GM23338 (cell line): ENCODE measurements at regions not wholly inside any gene's neighbourhood (a gene's known extent, or its start where the extent isn't known, plus 50 kb on each side); places are given as distances from the start of the nearest gene placed in this dataset.
"Not testable (repeated sequence)": the region's sequence is repeated elsewhere in the genome, so short reads cannot be mapped to it uniquely, and the experiment has no call there.

Experiments
- ATAC-seq: fragments of 200-7000 bp; cut with Tn5 transposase; 3 replicates; pipeline ENCODE4 v1.9.1; 2020
- DNase-seq: peaks from one replicate; pipeline ENCODE4 v3.0.0-alpha.2; 2015; ENCODE audit warnings: low spot score
- H2AFZ ChIP-seq: fragments of 200-600 bp; sonication (generic); 2 replicates; pipeline ENCODE4 v1.8.0; 2016; ENCODE audit warnings: antibody characterized with exemption, mild to moderate bottlenecking, moderate library complexity
- H3F3A ChIP-seq: fragments of 200-600 bp; sonication (generic); replicated peaks from 2 replicates; pipeline ENCODE4 v1.8.0; 2017; ENCODE audit warnings: antibody characterized with exemption, mixed run types, low read depth
- H3K27ac ChIP-seq: fragments of 200-600 bp; sonication (generic); 2 replicates; pipeline ENCODE4 v1.6.1; 2016; ENCODE audit warnings: low read depth
- H3K27me3 ChIP-seq: fragments of 200-600 bp; sonication (generic); 2 replicates; pipeline ENCODE4 v1.8.0; 2016; ENCODE audit warnings: mild to moderate bottlenecking, mixed run types, moderate library complexity; ENCODE audit not compliant: insufficient read depth
- H3K36me3 ChIP-seq: fragments of 200-600 bp; sonication (generic); 2 replicates; pipeline ENCODE4 v1.8.0; 2016; ENCODE audit warnings: mild to moderate bottlenecking; ENCODE audit not compliant: insufficient read depth
- H3K4me1 ChIP-seq: fragments of 200-600 bp; sonication (generic); 2 replicates; pipeline ENCODE4 v1.8.0; 2016; ENCODE audit warnings: mild to moderate bottlenecking, moderate library complexity; ENCODE audit not compliant: insufficient read depth
- H3K4me2 ChIP-seq: fragments of 200-600 bp; sonication (generic); 2 replicates; pipeline ENCODE4 v1.7.1; 2017; ENCODE audit warnings: mixed run types
- H3K4me3 ChIP-seq: fragments of 200-600 bp; sonication (generic); 2 replicates; pipeline ENCODE4 v1.6.1; 2016; ENCODE audit warnings: mixed run types
- H3K79me2 ChIP-seq: fragments of 200-600 bp; sonication (generic); replicated peaks from 2 replicates; pipeline ENCODE4 v1.8.0; 2017; ENCODE audit warnings: mild to moderate bottlenecking; ENCODE audit not compliant: insufficient read depth
- H3K9me2 ChIP-seq: fragments of 200-600 bp; sonication (generic); 2 replicates; pipeline ENCODE4 v1.8.0; 2017; ENCODE audit not compliant: insufficient read depth
- H4K20me1 ChIP-seq: fragments of 200-600 bp; sonication (generic); replicated peaks from 2 replicates; pipeline ENCODE4 v1.8.0; 2017; ENCODE audit warnings: mild to moderate bottlenecking; ENCODE audit not compliant: insufficient read depth
- H3K27ac Mint-ChIP-seq: 2 replicates; pipeline ENCODE4 v1.8.0; 2020; ENCODE audit warnings: inconsistent platforms, mild to moderate bottlenecking, moderate library complexity, mixed read lengths
- H3K27me3 Mint-ChIP-seq: 3 replicates; pipeline ENCODE4 v1.8.0; 2022; ENCODE audit warnings: low read depth, mild to moderate bottlenecking, moderate library complexity, mixed read lengths, inconsistent platforms; ENCODE audit not compliant: insufficient read depth, poor library complexity
- H3K36me3 Mint-ChIP-seq: 3 replicates; pipeline ENCODE4 v1.8.0; 2021; ENCODE audit warnings: low read depth, mild to moderate bottlenecking, inconsistent platforms, moderate library complexity, mixed read lengths
- H3K4me1 Mint-ChIP-seq: 3 replicates; pipeline ENCODE4 v1.8.0; 2020; ENCODE audit warnings: mild to moderate bottlenecking, inconsistent platforms, mixed read lengths
- H3K4me3 Mint-ChIP-seq: 3 replicates; pipeline ENCODE4 v1.8.0; 2021; ENCODE audit warnings: moderate library complexity, mild to moderate bottlenecking, inconsistent platforms, mixed read lengths
- H3K9me3 Mint-ChIP-seq: 3 replicates; pipeline ENCODE4 v1.8.0; 2020; ENCODE audit warnings: moderate library complexity, mild to moderate bottlenecking, inconsistent platforms, mixed read lengths

DNA sequence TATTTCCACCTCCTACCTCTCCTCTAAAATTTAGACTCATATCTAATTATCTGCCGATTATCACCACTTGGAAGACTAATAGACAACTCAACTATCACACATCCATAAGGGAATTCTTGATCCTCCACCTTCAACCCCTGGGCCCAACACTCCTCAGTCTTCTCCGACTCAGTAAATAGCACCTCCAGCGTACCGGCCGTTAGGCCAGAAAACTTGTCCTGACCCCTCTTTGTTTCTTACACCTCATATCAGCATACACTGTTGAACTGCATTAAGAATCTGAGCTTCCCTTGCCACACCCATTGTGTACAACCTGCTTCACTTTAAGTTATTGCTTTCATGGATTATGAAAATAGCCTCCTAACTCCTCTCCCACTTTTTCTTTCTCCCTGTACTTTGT is 5274.0 kb upstream of the TPTE start:
- not testable (repeated sequence) for H4K20me1 ChIP-seq, H3K27me3 ChIP-seq, H2AFZ ChIP-seq, H3K4me3 Mint-ChIP-seq, H3K9me2 ChIP-seq, H3K27ac Mint-ChIP-seq, H3K4me1 ChIP-seq, H3K27me3 Mint-ChIP-seq, DNase-seq, H3F3A ChIP-seq, H3K4me2 ChIP-seq, H3K4me3 ChIP-seq, H3K27ac ChIP-seq, H3K4me1 Mint-ChIP-seq, ATAC-seq, H3K79me2 ChIP-seq
- Mint-ChIP-seq H3K36me3 (peaks cover 74% of the 10 kb centered on the region), H3K9me3 (peaks cover 98% of the 10 kb centered on the region)
- H3K36me3 ChIP-seq, result peaks cover 11% of the 10 kb centered on the region

DNA sequence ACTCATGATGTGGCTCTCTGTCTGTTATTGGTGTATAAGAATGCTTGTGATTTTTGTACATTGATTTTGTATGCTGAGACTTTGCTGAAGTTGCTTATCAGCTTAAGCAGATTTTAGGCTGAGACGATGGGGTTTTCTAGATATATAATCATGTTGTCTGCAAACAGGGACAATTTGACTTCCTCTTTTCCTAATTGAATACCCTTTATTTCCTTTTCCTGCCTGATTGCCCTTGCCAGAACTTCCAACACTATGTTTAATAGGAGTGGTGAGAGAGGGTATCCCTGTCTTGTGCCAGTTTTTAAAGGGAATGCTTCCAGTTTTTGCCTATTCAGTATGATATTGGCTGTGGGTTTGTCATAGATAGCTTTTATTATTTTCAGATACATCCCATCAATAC is 5271.3 kb upstream of the TPTE start:
- H3K27me3 ChIP-seq, H4K20me1 ChIP-seq, H3K36me3 ChIP-seq, H3K27ac ChIP-seq, H3K27me3 Mint-ChIP-seq, H3K4me3 Mint-ChIP-seq, DNase-seq, H3F3A ChIP-seq, H3K4me1 ChIP-seq, ATAC-seq, H3K9me2 ChIP-seq, H3K27ac Mint-ChIP-seq, H3K79me2 ChIP-seq, H2AFZ ChIP-seq, H3K4me2 ChIP-seq, H3K4me3 ChIP-seq, H3K4me1 Mint-ChIP-seq: not testable (repeated sequence)
- H3K36me3 Mint-ChIP-seq, result peaks cover 56% of the 10 kb centered on the region
- H3K9me3 Mint-ChIP-seq, result peaks cover 94% of the 10 kb centered on the region

DNA sequence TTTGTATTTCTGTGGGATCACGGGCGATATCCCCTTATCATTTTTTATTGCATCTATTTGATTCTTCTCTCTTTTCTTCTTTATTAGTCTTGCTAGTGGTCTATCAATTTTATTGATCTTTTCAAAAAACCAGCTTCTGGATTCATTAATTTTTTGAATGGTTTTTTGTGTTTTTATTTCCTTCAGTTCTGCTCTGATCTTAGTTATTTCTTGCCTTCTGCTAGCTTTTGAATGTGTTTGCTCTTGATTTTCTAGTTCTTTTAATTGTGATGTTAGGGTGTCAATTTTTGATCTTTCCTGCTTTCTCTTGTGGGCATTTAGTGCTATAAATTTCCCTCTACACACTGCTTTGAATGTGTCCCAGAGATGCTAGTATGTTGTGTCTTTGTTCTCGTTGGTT is 5270.2 kb upstream of the TPTE start:
- not testable (repeated sequence) for H3K4me3 ChIP-seq, H4K20me1 ChIP-seq, H3K4me3 Mint-ChIP-seq, H3K79me2 ChIP-seq, H3K9me2 ChIP-seq, H3F3A ChIP-seq, H3K4me2 ChIP-seq, DNase-seq, H3K4me1 Mint-ChIP-seq, H3K27me3 ChIP-seq, H3K27me3 Mint-ChIP-seq, H2AFZ ChIP-seq, ATAC-seq, H3K27ac ChIP-seq, H3K36me3 ChIP-seq, H3K27ac Mint-ChIP-seq, H3K4me1 ChIP-seq
- Mint-ChIP-seq H3K9me3 (peaks cover 83% of the 10 kb centered on the region), H3K36me3 (peaks cover 51% of the 10 kb centered on the region)

GRCh38 chr21:5251866-5252265 is 5269.5 kb upstream of the TPTE start:
- Mint-ChIP-seq H3K36me3 (peaks cover 44% of the 10 kb centered on the region), H3K9me3 (peaks cover 76% of the 10 kb centered on the region)
- not testable (repeated sequence) for H3K4me1 ChIP-seq, H3K4me1 Mint-ChIP-seq, H3K4me3 Mint-ChIP-seq, H3K27ac ChIP-seq, H3K27me3 Mint-ChIP-seq, H2AFZ ChIP-seq, H3F3A ChIP-seq, H4K20me1 ChIP-seq, H3K4me3 ChIP-seq, H3K4me2 ChIP-seq, H3K27ac Mint-ChIP-seq, H3K27me3 ChIP-seq, H3K9me2 ChIP-seq, DNase-seq, H3K36me3 ChIP-seq, H3K79me2 ChIP-seq, ATAC-seq
